ENCODE measurements at regions not wholly inside any gene's neighbourhood (a gene's known extent, or its start where the extent isn't known, plus 50 kb on each side); places are given as distances from the start of the nearest gene placed in this dataset.

GRCh38 chr3:191070201-191070600 is 128.8 kb upstream of the OSTN start:
- Histone ChIP-seq H3K27me3 (ENCODE audit: insufficient read depth, poor library complexity, severe bottlenecking) (no peaks in the 10 kb centered on the region), H3K36me3 (ENCODE audit: low read depth) (no peaks in the 10 kb centered on the region), H3K4me1 (ENCODE audit: insufficient read depth, poor library complexity, severe bottlenecking) (peaks cover 57% of the 10 kb centered on the region), H3K27ac (ENCODE audit: poor library complexity, severe bottlenecking) (peak overlapping the region; percentile 74), H3K4me3 (ENCODE audit: severe bottlenecking) (no peak overlapping the region), H3K9me3 (ENCODE audit: severe bottlenecking) (no peaks in the 10 kb centered on the region)
- ATAC-seq (ENCODE audit: low read depth) (peak; percentile 90), DNase-seq (ENCODE audit: low spot score) (peak; percentile 78)
- TF ChIP-seq CTCF (IDR thresholded peaks at IDR 0.05; ENCODE audit: poor library complexity, severe bottlenecking), result no peak

GRCh38 chr3:191068946-191069813 is 129.9 kb upstream of the OSTN start:
- TF ChIP-seq CTCF (IDR thresholded peaks at IDR 0.05; ENCODE audit: poor library complexity, severe bottlenecking), result no peak
- no peaks in the 10 kb centered on the region for H3K36me3 ChIP-seq (ENCODE audit: low read depth)
- H3K4me1 ChIP-seq (ENCODE audit: insufficient read depth, poor library complexity, severe bottlenecking), result peaks cover 61% of the 10 kb centered on the region
- H3K27ac ChIP-seq (ENCODE audit: poor library complexity, severe bottlenecking), result peak overlapping the region; percentile 74
- DNase-seq (ENCODE audit: low spot score) (no peak), ATAC-seq (ENCODE audit: low read depth) (no peak)
- no peak overlapping the region for H3K4me3 ChIP-seq (ENCODE audit: severe bottlenecking)
- H3K9me3 ChIP-seq (ENCODE audit: severe bottlenecking), result no peaks in the 10 kb centered on the region
- no peaks in the 10 kb centered on the region for H3K27me3 ChIP-seq (ENCODE audit: insufficient read depth, poor library complexity, severe bottlenecking)

- H3K4me3 ChIP-seq (ENCODE audit: severe bottlenecking), result no peak overlapping the region
- H3K27me3 ChIP-seq (ENCODE audit: insufficient read depth, poor library complexity, severe bottlenecking), result no peaks in the 10 kb centered on the region
- no peaks in the 10 kb centered on the region for H3K36me3 ChIP-seq (ENCODE audit: low read depth)
- H3K9me3 ChIP-seq (ENCODE audit: severe bottlenecking), result no peaks in the 10 kb centered on the region
- ATAC-seq (ENCODE audit: low read depth) (peak; percentile 76), DNase-seq (ENCODE audit: low spot score) (no peak)
- peak overlapping the region; percentile 74 for H3K27ac ChIP-seq (ENCODE audit: poor library complexity, severe bottlenecking)
- H3K4me1 ChIP-seq (ENCODE audit: insufficient read depth, poor library complexity, severe bottlenecking), result peaks cover 61% of the 10 kb centered on the region
- no peak for TF ChIP-seq CTCF (IDR thresholded peaks at IDR 0.05; ENCODE audit: poor library complexity, severe bottlenecking)
Measured at GRCh38 chr3:191066669-191067068, 132.4 kb upstream of the OSTN start.

- Histone ChIP-seq H3K27me3 (ENCODE audit: insufficient read depth, poor library complexity, severe bottlenecking) (no peaks in the 10 kb centered on the region), H3K36me3 (ENCODE audit: low read depth) (no peaks in the 10 kb centered on the region), H3K9me3 (ENCODE audit: severe bottlenecking) (no peaks in the 10 kb centered on the region), H3K27ac (ENCODE audit: poor library complexity, severe bottlenecking) (peak overlapping the region; percentile 74), H3K4me1 (ENCODE audit: insufficient read depth, poor library complexity, severe bottlenecking) (peaks cover 48% of the 10 kb centered on the region), H3K4me3 (ENCODE audit: severe bottlenecking) (no peak overlapping the region)
- ATAC-seq (ENCODE audit: low read depth), result peak; percentile 63; the same call in 2 of the 3 replicates
- peak; percentile 11 for TF ChIP-seq CTCF (IDR thresholded peaks at IDR 0.05; ENCODE audit: poor library complexity, severe bottlenecking)
- no peak for DNase-seq (ENCODE audit: low spot score)
Measured at GRCh38 chr3:191065181-191065805, 133.7 kb upstream of the OSTN start.
